GM12878 (cell line): ENCODE measurements at regions not wholly inside any gene's neighbourhood (a gene's known extent, or its start where the extent isn't known, plus 50 kb on each side); places are given as distances from the start of the nearest gene placed in this dataset.
"Not testable (repeated sequence)": the region's sequence is repeated elsewhere in the genome, so short reads cannot be mapped to it uniquely, and the experiment has no call there.

Source experiments
- ATAC-seq: fragments of 200-7000 bp; cut with Tn5 transposase; 3 replicates; pipeline ENCODE4 v1.9.1; 2020; ENCODE audit warnings: mild to moderate bottlenecking, moderate library complexity
- BruUV-seq: library from RNA; stranded (reverse); fragments of 400-500 nt; replicated peaks from 2 replicates; lab custom pipeline; 2021; lab: Mats Ljungman, UMichigan
- CTCF ChIA-PET: fragments of 300-600 bp; sonication (Branson Sonifier 250); formaldehyde crosslinking; extraction: SDS; loops from one replicate; lab custom pipeline; 2021; ENCODE audit warnings: inconsistent platforms; lab: Yijun Ruan, JAX
- POLR2A ChIA-PET: fragments of 350-600 bp; formaldehyde crosslinking; extraction: SDS; loops from one replicate; lab custom pipeline; 2021; ENCODE audit warnings: inconsistent platforms; lab: Charles Lee
- RAD21 ChIA-PET: fragments of 300-600 bp; sonication (Branson Sonifier 250); formaldehyde crosslinking; loops from one replicate; lab custom pipeline; 2023; ENCODE audit warnings: antibody characterized with exemption; ENCODE audit not compliant: unreplicated experiment; lab: Charles Lee
- SMC1A ChIA-PET: fragments of 300-600 bp; sonication (Branson Sonifier 250); formaldehyde crosslinking; loops from one replicate; lab custom pipeline; 2023; ENCODE audit not compliant: unreplicated experiment, uncharacterized antibody; lab: Charles Lee
- DNase-seq: peaks from one replicate; pipeline ENCODE4 v3.0.0-alpha.2; 2011; ENCODE audit warnings: low read depth, low spot score
- FAIRE-seq: peaks from 3 replicates; lab custom pipeline; 2011; peaks lifted over from hg19 to GRCh38; lab: Jason Lieb, UNC
- H2AFZ ChIP-seq: 2 replicates; pipeline ENCODE4 v1.6.0; 2011; ENCODE audit warnings: low read depth, low read length, control low read depth; ENCODE audit not compliant: control insufficient read depth
- H3K27ac ChIP-seq: 2 replicates; pipeline ENCODE4 v1.5.1; 2011; ENCODE audit warnings: control low read depth; ENCODE audit not compliant: control insufficient read depth, insufficient read depth
- H3K27me3 ChIP-seq, 2 experiments: replicated peaks in 1 of 2; 2 replicates each; pipeline versions ENCODE4 v1.6.0 to v1.6.1; 2011; ENCODE audit warnings: low read length in 1 of 2; ENCODE audit not compliant: control insufficient read depth in 2 of 2, insufficient read depth in 2 of 2
- H3K36me3 ChIP-seq, 2 experiments: 2 replicates each; pipeline ENCODE4 v1.5.1; 2011; ENCODE audit warnings: low read length in 1 of 2; ENCODE audit not compliant: control insufficient read depth in 2 of 2, insufficient read depth in 2 of 2
- H3K4me1 ChIP-seq: 2 replicates; pipeline ENCODE4 v1.6.1; 2011; ENCODE audit warnings: mild to moderate bottlenecking, low read length, moderate library complexity, mixed read lengths; ENCODE audit not compliant: control insufficient read depth, insufficient read depth
- H3K4me2 ChIP-seq: 2 replicates; pipeline ENCODE4 v1.6.0; 2011; ENCODE audit warnings: control low read depth; ENCODE audit not compliant: control insufficient read depth, insufficient read depth
- H3K4me3 ChIP-seq: fragments of 200-600 bp; sonication (generic); 2 replicates; pipeline ENCODE4 v1.5.1; 2016
- H3K79me2 ChIP-seq: 2 replicates; pipeline ENCODE4 v1.6.0; 2011; ENCODE audit warnings: low read length; ENCODE audit not compliant: control insufficient read depth, insufficient read depth
- H3K9ac ChIP-seq: 2 replicates; pipeline ENCODE4 v1.8.0; 2011; ENCODE audit warnings: low read length, control low read depth, mixed read lengths; ENCODE audit not compliant: control insufficient read depth, insufficient read depth
- H3K9me3 ChIP-seq: replicated peaks from 3 replicates; pipeline ENCODE4 v1.5.1; 2011; ENCODE audit warnings: mild to moderate bottlenecking, low read length; ENCODE audit not compliant: control insufficient read depth, insufficient read depth
- H4K20me1 ChIP-seq: 2 replicates; pipeline ENCODE4 v1.6.0; 2011; ENCODE audit not compliant: control insufficient read depth, insufficient read depth
- DPF2 ChIP-seq: fragments of 450-650 bp; IDR thresholded peaks from 2 replicates; pipeline ENCODE4 v1.6.1; 2017; ENCODE audit warnings: mild to moderate bottlenecking
- ETV6 ChIP-seq, 2 experiments: fragments of 450-650 bp in 1 of 2; IDR thresholded peaks in 1 of 2; conservative IDR thresholded peaks in 1 of 2; 2 replicates each; pipeline ENCODE4 v1.6.1; 2014; ENCODE audit warnings: antibody characterized with exemption in 1 of 2, borderline replicate concordance in 1 of 2, low read depth in 1 of 2, mild to moderate bottlenecking in 1 of 2, moderate library complexity in 1 of 2
- MTA3 ChIP-seq: IDR thresholded peaks from 2 replicates; pipeline ENCODE4 v1.6.1; 2012; ENCODE audit warnings: low read length, inconsistent platforms, borderline replicate concordance
- WGBS: methylation state at CpG from one replicate; pipeline ENCODE4 v1.1.6; 2016; ENCODE audit warnings: low lambda C conversion rate; ENCODE audit not compliant: insufficient replicate concordance, insufficient coverage; ENCODE audit errors: missing lambda C conversion rate; 5-methylcytosine and 5-hydroxymethylcytosine counted together
- in situ Hi-C: fragments of 300-500 bp; cut with MboI; formaldehyde crosslinking; loops from 9 replicates; pipeline ENCODE4 v1.14.3; 2018; ENCODE audit warnings: mixed read lengths
- intact Hi-C: fragments of 100-400 bp; cut with micrococcal nuclease; formaldehyde crosslinking; loops from one replicate; pipeline ENCODE4 v1.14.2; 2022; ENCODE audit not compliant: unreplicated experiment

DNA sequence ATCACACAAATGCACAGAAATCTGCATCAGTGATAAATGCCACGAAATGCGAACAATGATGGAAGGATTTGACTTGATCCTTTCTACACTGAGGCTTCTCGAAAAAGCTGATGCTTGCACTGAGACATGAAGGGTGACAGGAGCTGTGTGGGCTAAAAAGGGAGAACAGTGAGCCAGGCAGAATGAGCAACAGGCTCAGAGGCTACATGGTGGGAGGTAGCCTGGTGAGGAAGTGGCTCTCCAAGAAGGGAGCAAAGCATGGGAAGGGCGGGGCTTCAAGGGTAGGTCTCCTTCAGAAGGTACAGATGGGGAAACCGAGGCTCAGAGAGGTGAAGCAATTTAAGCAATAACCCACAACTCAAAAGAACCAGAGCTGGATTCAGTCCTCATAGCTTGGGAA is 82.4 kb downstream of the TRIM43 start:
- Histone ChIP-seq H3K27ac (no peak overlapping the region), H4K20me1 (no peaks in the 10 kb centered on the region), H3K79me2 (no peaks in the 10 kb centered on the region), H2AFZ (no peak overlapping the region), H3K4me1 (no peaks in the 10 kb centered on the region), H3K4me2 (no peak overlapping the region), H3K4me3 (no peak overlapping the region), H3K27me3 (no peaks in the 10 kb centered on the region), H3K36me3 (no peaks in the 10 kb centered on the region), H3K9me3 (no peaks in the 10 kb centered on the region), H3K9ac (no peak overlapping the region)
- ChIA-PET CTCF (no interaction called here), RAD21 (no interaction called here), SMC1A (no interaction called here), POLR2A (no interaction called here)
- WGBS: 27% methylated on average over 5 of the region's 5 CpGs
- FAIRE-seq (no peak), ATAC-seq (no peak), DNase-seq (no peak)
- TF ChIP-seq MTA3 (no peak), ETV6 (conservative IDR thresholded peaks at IDR 0.05 in 1 of 2, IDR thresholded peaks at IDR 0.05 in 1 of 2; ENCODE audit: borderline replicate concordance in 1 of 2, low read depth in 1 of 2) (no peak), DPF2 (no peak)
- in situ Hi-C loops: no loop called here
- intact Hi-C loops: no loop called here
- BruUV-seq: no TSS peak

DNA sequence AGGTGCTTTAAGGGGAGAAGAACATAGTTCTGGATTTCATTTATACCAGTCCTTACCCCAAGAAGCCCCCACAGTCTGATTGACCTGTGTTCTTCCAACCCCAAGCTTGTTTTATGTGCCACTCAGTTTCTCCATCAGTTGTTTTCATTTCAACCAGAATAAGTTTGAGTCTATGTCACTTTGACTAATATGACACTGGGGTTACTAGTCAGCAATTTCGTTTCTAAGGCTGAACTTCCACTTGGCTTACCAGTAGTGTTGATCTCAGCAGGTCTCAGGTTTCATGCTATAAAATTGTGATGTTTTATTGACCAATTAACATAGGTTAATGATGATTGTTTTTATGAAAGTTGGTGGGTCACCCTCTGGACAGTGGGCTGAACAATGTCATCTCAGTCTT is 84.8 kb downstream of the TRIM43 start:
- POLR2A ChIA-PET, in situ Hi-C loops, intact Hi-C loops: not testable (repeated sequence)

More for the DNA sequence above, 84.8 kb downstream of the TRIM43 start:
- H3K79me2 ChIP-seq, DNase-seq, H4K20me1 ChIP-seq, H3K4me3 ChIP-seq, H3K4me1 ChIP-seq, FAIRE-seq, H3K9me3 ChIP-seq, ATAC-seq, H3K9ac ChIP-seq, CTCF ChIA-PET, H3K27ac ChIP-seq, H3K4me2 ChIP-seq, H3K27me3 ChIP-seq, BruUV-seq, SMC1A ChIA-PET, RAD21 ChIA-PET, H3K36me3 ChIP-seq, H2AFZ ChIP-seq: not testable (repeated sequence)
- whole genome bisulfite sequencing: 0% methylated on average over 1 of the region's 1 CpG
